Natural killer cell (primary cell): ENCODE measurements at regions not wholly inside any gene's neighbourhood (a gene's known extent, or its start where the extent isn't known, plus 50 kb on each side); places are given as distances from the start of the nearest gene placed in this dataset.

Source experiments
- ATAC-seq, 3 donors: fragments of 150-1000 bp in 2 of 3; fragments of 200-7000 bp in 1 of 3; cut with Tn5 transposase; 1 replicate in 1 of 3; 2 replicates in 2 of 3; pipeline ENCODE4 v1.10.0; 2021; ENCODE audit warnings: mild to moderate bottlenecking in 2 of 3, moderate library complexity in 2 of 3
- DNase-seq, 2 donors: peaks; one replicate each; pipeline versions ENCODE4 v3.0.0 to v3.0.0-alpha.2; 2013 to 2021; ENCODE audit warnings: mixed read lengths in 1 of 2
- H3K27ac ChIP-seq: one replicate; pipeline ENCODE4 v1.5.1; 2013; ENCODE audit warnings: mild to moderate bottlenecking, low read length
- H3K27me3 ChIP-seq: one replicate; pipeline ENCODE4 v1.6.1; 2013; ENCODE audit warnings: low read length; ENCODE audit not compliant: control insufficient read depth, insufficient read depth
- H3K36me3 ChIP-seq: one replicate; pipeline ENCODE4 v1.6.1; 2013; ENCODE audit warnings: low read length; ENCODE audit not compliant: control insufficient read depth, insufficient read depth
- H3K4me1 ChIP-seq: one replicate; pipeline ENCODE4 v1.6.1; 2013; ENCODE audit warnings: low read length; ENCODE audit not compliant: control insufficient read depth, insufficient read depth
- H3K4me3 ChIP-seq: one replicate; pipeline ENCODE4 v1.5.1; 2013; ENCODE audit warnings: low read length
- H3K9me3 ChIP-seq: one replicate; pipeline ENCODE4 v1.6.1; 2013; ENCODE audit warnings: low read length; ENCODE audit not compliant: control insufficient read depth, insufficient read depth
- H3K27ac Mint-ChIP-seq, 2 donors: one replicate each; pipeline ENCODE4 v1.8.0; 2022; ENCODE audit warnings: mild to moderate bottlenecking in 2 of 2, mixed read lengths in 2 of 2, moderate library complexity in 1 of 2
- H3K27me3 Mint-ChIP-seq, 2 donors: one replicate each; pipeline ENCODE4 v1.8.0; 2022; ENCODE audit warnings: low read depth in 2 of 2, mixed read lengths in 2 of 2
- H3K36me3 Mint-ChIP-seq: one replicate; pipeline ENCODE4 v1.8.0; 2022; ENCODE audit warnings: mixed read lengths
- H3K4me1 Mint-ChIP-seq, 2 donors: one replicate each; pipeline ENCODE4 v1.8.0; 2022; ENCODE audit warnings: mixed read lengths in 2 of 2
- H3K4me3 Mint-ChIP-seq: one replicate; pipeline ENCODE4 v1.8.0; 2022; ENCODE audit warnings: mild to moderate bottlenecking, moderate library complexity, mixed read lengths
- H3K9me3 Mint-ChIP-seq, 2 donors: one replicate each; pipeline ENCODE4 v1.8.0; 2022; ENCODE audit warnings: mixed read lengths in 2 of 2
- WGBS: methylation state at CpG from one replicate; pipeline ENCODE4 v1.1.7; 2013; ENCODE audit warnings: missing lambda C conversion rate; ENCODE audit not compliant: insufficient coverage; 5-methylcytosine and 5-hydroxymethylcytosine counted together
- intact Hi-C: fragments of 100-400 bp; cut with micrococcal nuclease; formaldehyde crosslinking; loops from one replicate; pipeline ENCODE4 v1.14.2; 2022
- TF ChIP-seq, protein P1 (sequence below): fragments of 200-600 bp; IDR thresholded peaks from one replicate; pipeline ENCODE4 v1.8.0; 2022; ENCODE audit warnings: antibody characterized with exemption

DNA sequence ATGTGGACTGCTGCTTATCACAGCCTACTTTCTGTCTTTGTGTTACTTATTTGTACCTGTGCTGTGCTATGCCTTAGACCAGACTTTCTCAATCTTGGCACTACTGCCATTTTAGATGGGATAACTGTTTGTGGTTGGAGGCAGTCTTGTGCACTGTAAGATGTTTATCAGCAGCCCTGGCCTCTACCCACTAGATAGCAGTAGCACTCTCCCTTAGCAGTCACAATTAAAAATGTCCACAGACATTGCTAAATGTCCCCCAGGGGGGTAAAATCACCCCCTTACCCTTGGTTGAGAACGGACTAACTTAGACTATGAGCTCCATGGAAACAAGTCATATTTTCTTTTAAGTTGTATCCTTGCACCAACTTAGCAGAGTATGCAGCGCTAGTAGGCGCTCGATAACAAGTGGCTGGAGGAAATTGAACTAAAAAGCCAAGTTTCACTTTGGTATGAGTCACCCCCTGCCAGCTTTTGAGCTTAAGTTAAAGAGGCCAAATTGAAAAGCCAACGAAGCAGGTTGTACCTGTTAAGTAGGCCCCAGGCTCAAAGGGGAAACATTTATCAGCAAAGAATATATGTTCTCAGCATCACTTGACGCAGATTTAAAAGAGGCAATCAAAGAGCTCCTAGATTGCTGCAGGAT lies 304.8 kb upstream of the SORL1-AS1 start:
- H3K4me1 Mint-ChIP-seq: peaks cover 0 to 4% of the 10 kb centered on the region in 2 donors
- no peaks in the 10 kb centered on the region for H3K36me3 Mint-ChIP-seq
- H3K27ac ChIP-seq: no peak overlapping the region
- H3K4me3 ChIP-seq: no peak overlapping the region
- TF ChIP-seq, protein P1, sequence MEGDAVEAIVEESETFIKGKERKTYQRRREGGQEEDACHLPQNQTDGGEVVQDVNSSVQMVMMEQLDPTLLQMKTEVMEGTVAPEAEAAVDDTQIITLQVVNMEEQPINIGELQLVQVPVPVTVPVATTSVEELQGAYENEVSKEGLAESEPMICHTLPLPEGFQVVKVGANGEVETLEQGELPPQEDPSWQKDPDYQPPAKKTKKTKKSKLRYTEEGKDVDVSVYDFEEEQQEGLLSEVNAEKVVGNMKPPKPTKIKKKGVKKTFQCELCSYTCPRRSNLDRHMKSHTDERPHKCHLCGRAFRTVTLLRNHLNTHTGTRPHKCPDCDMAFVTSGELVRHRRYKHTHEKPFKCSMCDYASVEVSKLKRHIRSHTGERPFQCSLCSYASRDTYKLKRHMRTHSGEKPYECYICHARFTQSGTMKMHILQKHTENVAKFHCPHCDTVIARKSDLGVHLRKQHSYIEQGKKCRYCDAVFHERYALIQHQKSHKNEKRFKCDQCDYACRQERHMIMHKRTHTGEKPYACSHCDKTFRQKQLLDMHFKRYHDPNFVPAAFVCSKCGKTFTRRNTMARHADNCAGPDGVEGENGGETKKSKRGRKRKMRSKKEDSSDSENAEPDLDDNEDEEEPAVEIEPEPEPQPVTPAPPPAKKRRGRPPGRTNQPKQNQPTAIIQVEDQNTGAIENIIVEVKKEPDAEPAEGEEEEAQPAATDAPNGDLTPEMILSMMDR: no peak
- no peaks in the 10 kb centered on the region for H3K27me3 Mint-ChIP-seq
- H3K27me3 ChIP-seq: no peaks in the 10 kb centered on the region
- no peak for ATAC-seq
- no peak overlapping the region for H3K4me3 Mint-ChIP-seq
- no peaks in the 10 kb centered on the region for H3K36me3 ChIP-seq
- H3K27ac Mint-ChIP-seq: no peak overlapping the region
- H3K4me1 ChIP-seq: no peaks in the 10 kb centered on the region
- H3K9me3 ChIP-seq: no peaks in the 10 kb centered on the region
- intact Hi-C loops: no loop called here
- DNase-seq: no peak
- WGBS: 69% methylated on average over 6 of the region's 6 CpGs
- no peaks in the 10 kb centered on the region for H3K9me3 Mint-ChIP-seq

GRCh38 chr11:121755906-121756305 lies 303.1 kb upstream of the SORL1-AS1 start:
- Histone ChIP-seq H3K4me3 (no peak overlapping the region), H3K4me1 (no peaks in the 10 kb centered on the region), H3K9me3 (no peaks in the 10 kb centered on the region), H3K27me3 (no peaks in the 10 kb centered on the region), H3K36me3 (no peaks in the 10 kb centered on the region), H3K27ac (no peak overlapping the region)
- ATAC-seq (no peak), DNase-seq (no peak)
- H3K36me3 Mint-ChIP-seq: no peaks in the 10 kb centered on the region
- H3K4me1 Mint-ChIP-seq: peaks cover 0 to 4% of the 10 kb centered on the region in 2 donors
- no peak overlapping the region for H3K27ac Mint-ChIP-seq
- intact Hi-C loops: no loop called here
- H3K4me3 Mint-ChIP-seq: no peak overlapping the region
- TF ChIP-seq, protein P1: no peak
- H3K27me3 Mint-ChIP-seq: peaks cover 0 to 2% of the 10 kb centered on the region in 2 donors
- WGBS: 59% methylated on average over 3 of the region's 3 CpGs
- peaks cover 0 to 2% of the 10 kb centered on the region in 2 donors for H3K9me3 Mint-ChIP-seq

- WGBS: 82% methylated on average over 2 of the region's 2 CpGs
- DNase-seq: no peak
- no peaks in the 10 kb centered on the region for H3K4me1 ChIP-seq
- H3K27me3 ChIP-seq: no peaks in the 10 kb centered on the region
- Mint-ChIP-seq H3K27ac (no peak overlapping the region), H3K36me3 (no peaks in the 10 kb centered on the region), H3K4me3 (no peak overlapping the region), H3K9me3 (peaks cover 0 to 2% of the 10 kb centered on the region in 2 donors), H3K27me3 (peaks cover 0 to 2% of the 10 kb centered on the region in 2 donors), H3K4me1 (peaks cover 0 to 4% of the 10 kb centered on the region in 2 donors)
- ATAC-seq: no peak
- H3K4me3 ChIP-seq: no peak overlapping the region
- H3K9me3 ChIP-seq: no peaks in the 10 kb centered on the region
- intact Hi-C loops: no loop called here
- no peak overlapping the region for H3K27ac ChIP-seq
- no peaks in the 10 kb centered on the region for H3K36me3 ChIP-seq
- TF ChIP-seq, protein P1: no peak
These were observed 302.4 kb upstream of the SORL1-AS1 start for GRCh38 chr11:121755191-121755590.

- intact Hi-C loops: no loop called here
- Mint-ChIP-seq H3K4me3 (no peak overlapping the region), H3K36me3 (no peaks in the 10 kb centered on the region), H3K9me3 (peaks cover 0 to 2% of the 10 kb centered on the region in 2 donors), H3K4me1 (peaks cover 0 to 4% of the 10 kb centered on the region in 2 donors), H3K27me3 (peaks cover 1 to 2% of the 10 kb centered on the region in 2 donors), H3K27ac (no peak overlapping the region)
- 61% methylated on average over 2 of the region's 2 CpGs for WGBS
- Histone ChIP-seq H3K27me3 (no peaks in the 10 kb centered on the region), H3K27ac (no peak overlapping the region), H3K4me1 (no peaks in the 10 kb centered on the region), H3K36me3 (no peaks in the 10 kb centered on the region), H3K4me3 (no peak overlapping the region), H3K9me3 (no peaks in the 10 kb centered on the region)
- ATAC-seq: no peak
- TF ChIP-seq, protein P1: no peak
- DNase-seq: no peak
These were observed 301.8 kb upstream of the SORL1-AS1 start for GRCh38 chr11:121754598-121754997.
